Fibroblast of the conjunctiva (primary cell): ENCODE measurements at regions not wholly inside any gene's neighbourhood (a gene's known extent, or its start where the extent isn't known, plus 50 kb on each side); places are given as distances from the start of the nearest gene placed in this dataset.
A peak's percentile ranks its signal among the peaks of the same experiment; 100 is the strongest.
"Not testable (repeated sequence)": the region's sequence is repeated elsewhere in the genome, so short reads cannot be mapped to it uniquely, and the experiment has no call there.

Experiments used
- DNase-seq: peaks from one replicate; pipeline ENCODE4 v3.0.0-alpha.2; 2010; ENCODE audit warnings: low read depth

DNA sequence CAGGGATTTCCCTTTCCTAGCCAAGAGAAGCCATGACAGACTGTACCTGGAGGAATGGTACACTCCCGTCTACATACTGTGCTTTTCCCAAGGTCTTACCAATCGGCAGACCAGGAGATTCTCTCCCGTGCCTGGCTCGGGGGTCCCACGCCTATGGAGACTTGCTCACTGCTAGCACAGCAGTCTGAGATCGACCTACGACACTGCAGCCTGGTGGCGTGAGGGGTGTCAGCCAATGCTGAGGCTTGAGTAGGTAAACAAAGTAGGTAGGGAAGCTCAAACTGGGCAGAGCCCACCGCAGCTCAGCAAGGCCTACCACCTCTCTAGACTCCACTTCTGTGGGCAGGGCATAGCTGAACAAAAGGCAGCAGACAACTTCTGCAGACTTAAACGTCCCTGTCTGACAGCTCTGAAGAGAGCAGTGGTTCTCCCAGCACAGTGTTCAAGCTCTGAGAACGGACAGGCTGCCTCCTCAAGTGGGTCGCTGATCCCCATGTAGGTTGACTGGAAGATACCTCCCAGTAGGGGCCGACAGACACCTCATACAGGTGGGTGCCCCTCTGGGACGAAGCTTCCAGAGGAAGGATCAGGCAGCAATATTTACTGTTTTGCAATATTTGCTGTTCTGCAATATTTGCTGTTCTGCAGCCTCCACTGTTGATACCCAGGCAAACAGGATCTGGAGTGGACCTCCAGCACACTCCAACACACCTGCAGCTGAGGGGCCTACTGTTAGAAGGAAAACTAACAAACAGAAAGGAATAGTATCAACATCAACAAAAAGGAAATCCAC is 270.4 kb upstream of the TLE3 start:
- not testable (repeated sequence) for DNase-seq

DNA sequence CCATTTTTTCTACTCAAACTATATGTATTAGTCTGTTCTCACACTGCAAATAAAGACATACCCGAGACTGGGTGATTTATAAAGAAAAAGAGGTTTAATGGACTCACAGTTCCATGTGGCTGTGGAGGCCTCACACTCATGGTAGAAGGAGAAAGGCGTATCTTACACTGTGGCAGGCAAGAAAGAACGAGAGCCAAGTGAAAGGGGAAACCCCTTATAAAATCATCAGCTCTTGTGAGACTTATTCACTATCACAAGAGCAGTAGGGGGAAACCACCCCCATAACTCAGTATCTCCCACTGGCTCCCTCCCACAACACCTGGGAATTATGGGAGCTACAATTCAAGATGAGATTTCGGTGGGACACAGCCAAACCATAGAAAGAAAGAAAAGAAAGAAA is 266.3 kb upstream of the TLE3 start:
- not testable (repeated sequence) for DNase-seq

DNA sequence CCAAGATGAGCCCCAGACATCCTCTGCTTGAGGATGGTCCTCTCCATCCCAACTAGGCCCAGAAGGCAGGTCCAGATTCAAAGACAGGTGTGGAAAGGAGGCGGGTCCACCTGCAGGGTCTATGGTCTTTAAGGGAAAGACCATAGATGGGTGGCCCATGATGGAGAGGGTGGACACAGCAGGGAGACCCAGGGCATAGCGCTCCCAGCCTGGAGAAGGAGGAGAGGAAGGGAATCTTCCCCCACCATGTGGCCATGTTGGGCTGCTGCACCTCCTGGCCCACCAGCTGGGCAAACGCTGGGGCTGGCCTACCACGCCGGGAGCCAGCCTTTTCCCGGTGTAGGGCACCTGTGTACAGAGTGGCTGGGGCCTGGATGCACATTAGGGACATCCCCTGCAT is 265.2 kb upstream of the TLE3 start:
- DNase-seq, result peak; percentile 22

DNA sequence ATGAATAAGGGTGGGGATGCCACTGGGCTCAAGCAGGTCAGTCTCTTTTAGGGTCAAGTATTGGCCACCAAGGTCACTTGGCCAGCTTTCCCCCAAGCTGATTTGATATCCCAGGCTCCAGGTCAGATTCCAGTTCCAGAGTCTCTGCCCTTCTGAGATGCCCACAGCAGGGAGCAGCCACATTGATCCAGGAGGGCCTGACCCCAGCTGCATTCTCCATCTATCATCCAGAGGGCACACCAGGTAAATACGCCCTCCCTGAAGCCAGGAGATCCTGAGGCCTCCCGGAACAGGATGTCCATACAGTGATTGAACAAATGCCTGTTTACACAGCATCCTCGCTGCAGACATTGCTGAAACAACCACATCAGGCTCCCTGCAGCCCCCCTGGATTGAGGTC is 264.6 kb upstream of the TLE3 start:
- DNase-seq, result no peak

DNA sequence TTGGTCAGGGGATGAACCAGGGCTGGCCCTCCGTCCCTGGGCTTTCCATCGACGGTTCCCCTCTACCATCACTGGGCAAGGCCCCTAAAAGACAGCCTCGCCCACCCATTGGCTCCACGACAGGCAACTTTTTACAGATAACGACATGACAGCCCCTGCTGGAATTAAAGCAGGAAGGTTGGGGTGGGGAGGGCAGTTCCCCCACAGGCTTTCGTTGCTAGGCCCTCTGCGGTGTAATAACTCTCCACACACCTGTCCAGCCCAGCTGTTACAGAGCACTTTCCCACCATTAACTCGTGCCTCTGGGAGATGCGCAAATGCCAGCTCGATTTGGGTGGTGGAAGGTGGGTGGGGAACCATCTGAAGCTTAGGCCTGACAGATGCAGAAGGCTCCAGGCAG is 264.2 kb upstream of the TLE3 start:
- DNase-seq, result no peak

DNA sequence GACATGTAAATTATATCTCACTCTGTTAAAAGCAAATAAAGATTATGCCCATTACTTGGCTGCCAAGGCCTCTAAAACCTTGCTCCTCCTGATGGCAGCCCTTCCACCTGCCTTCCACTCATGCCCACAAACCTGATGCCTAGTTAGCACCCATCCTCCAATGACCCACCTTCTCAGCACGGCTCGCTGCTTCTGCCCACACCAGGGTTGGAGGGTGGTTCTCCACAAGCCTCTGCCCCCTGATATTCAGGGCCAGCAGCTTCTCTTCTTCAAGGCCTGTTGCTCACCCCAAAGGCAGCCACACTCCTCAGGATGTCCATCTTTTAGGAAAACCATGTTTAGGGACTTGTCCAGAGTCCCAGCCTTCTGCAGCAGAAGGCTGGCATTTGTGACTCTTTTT is 263.4 kb upstream of the TLE3 start:
- DNase-seq, result no peak

DNA sequence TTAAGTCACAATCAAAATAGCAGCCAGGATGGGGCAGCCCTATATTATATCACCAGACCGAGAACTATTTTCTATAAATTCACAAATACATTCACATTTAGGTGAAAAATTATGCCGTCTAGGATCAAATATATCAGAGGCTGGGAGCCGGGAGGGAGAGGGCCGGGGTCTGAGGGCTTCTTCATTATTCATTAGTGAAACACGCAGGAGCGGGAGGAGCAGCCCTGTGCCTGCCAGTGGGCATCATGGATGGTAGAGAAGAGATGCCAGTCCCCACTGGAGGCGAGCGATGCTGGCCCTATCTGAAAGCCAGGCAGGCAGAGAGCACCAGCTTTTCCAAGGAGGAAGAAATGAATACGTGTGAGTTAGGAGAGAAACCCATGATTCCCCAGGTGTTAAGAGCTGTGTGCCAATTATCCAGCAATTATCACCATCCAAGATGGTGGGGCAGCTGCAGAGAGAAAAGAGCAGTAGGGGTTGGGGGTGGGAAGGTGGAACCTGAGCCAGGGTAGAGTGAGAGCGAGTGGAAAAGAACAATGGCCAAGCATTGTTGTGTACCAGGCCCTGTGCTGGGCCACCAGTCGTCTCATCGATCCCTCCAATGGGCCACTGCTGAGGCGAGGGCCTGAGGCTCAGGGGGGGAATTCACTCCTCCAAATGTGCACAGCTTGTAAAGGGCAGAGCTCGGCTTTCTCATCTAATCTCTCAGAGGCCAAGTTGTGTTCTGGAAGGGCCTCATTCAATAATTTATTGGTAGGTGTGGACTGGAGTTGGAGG is 261.3 kb upstream of the TLE3 start:
- DNase-seq, result no peak

DNA sequence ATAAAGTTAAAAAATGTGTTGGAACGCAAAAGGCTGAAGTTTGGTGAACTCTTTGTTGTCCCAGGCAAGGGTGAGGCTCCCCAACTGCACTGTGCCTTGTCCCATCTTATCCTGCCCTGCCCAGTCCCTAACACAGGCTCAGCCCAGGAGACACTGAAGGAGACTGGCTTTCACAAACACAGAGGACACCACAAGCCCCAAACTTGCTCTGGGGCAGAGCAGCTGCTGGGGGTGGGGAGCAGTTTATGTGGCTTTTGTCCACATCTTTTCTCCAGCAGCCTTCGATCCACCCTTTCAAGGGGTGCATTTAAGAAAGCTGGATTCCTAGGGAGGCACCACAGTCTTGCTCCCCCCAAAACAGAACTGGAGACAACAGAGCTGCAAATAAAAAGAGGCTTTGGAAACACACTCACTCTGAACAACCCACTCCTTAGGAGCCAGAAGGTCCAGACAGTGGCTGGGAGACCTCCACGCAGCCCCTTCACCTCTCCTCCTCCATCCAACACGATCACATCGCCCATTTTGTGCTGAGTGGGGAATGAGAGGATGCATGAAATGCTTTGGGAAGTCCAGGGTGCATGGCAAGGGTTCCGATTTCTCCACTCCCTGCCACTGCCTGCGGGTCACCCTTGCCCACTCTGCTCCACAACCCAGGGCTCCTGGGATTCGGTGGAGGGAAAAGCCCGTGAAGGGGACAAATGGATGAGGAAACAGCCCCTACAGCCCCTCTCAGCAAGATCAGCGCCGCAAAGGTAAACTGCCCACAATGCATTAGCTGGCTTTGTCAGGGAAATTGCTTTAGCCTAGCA is 260.5 kb upstream of the TLE3 start:
- no peak for DNase-seq

DNA sequence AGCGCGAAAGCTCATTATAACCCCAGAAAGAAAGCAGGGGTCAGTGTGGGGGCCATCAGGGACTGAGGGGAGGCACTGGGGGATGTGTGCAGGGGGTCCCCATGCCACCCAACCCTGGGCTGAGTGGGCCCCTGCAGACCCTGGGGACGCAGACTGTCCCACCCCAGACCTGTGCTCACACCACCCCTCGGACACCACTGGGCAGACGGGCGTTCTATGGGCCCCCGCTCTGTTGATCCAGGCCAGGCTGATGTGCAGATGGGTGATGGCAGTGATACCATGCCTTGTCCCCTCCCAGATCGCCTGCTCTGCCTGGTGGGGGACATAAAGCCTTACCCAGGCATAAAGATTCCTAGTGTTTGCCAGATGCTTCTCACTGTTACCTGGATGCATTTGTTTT is 259.7 kb upstream of the TLE3 start:
- no peak for DNase-seq

DNA sequence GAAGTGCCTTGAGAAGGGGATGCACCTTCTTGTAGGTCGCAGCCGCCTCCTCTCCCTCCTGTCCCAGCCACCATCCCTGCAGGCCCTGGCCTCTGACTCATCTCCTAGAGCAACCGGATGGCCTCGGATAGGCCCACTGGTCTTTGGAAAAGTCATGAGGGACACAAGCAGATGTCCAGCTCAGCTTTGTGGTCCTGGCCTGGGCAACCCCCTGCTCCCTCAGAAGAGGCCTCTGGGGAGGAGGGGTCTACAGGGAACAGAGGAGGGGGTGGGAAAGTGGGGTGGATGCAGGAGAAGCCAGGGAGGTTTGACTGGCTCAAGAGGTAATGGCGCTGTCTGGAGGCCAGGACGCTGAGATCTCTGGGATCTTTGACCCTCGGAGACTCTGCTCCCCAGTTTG is 259.2 kb upstream of the TLE3 start:
- no peak for DNase-seq

DNA sequence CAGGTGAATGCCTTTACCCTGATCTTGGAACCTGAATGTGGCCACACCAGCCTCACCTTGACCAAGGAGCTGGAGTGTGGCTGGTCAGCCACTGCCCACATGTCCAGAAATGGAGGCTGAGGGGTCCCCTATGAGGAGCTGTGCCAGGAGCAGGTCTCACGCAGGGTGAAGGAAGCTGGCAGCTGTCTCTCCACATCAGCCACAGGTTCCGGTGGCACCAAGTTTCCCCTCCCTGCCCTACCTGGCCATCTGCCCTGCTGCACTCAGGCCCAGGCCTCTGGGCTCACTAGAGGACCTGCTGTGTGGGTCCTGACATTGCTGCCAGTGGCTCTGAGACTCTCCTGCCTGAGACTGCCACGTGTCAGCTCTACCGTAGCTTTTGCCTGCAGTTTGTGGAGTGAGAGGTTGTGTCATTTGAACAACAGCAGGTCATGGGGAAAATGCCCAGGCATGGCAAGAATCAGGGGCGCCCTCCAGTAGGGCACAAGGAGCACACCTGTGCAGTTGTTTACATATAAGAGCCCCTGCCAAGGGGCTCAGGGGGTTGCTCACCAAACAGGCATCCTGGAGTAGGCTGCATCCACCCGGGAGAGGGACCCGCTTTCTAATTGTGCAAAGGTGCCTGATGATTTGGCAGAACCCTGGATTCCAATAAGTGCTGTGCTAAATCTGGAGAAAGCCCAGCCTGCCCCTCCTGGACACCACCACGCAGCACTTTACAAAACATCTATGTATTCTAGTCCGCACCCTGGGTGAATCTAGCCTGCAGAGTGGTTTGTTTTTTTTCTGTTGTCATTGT is 258.5 kb upstream of the TLE3 start:
- DNase-seq, result no peak

DNA sequence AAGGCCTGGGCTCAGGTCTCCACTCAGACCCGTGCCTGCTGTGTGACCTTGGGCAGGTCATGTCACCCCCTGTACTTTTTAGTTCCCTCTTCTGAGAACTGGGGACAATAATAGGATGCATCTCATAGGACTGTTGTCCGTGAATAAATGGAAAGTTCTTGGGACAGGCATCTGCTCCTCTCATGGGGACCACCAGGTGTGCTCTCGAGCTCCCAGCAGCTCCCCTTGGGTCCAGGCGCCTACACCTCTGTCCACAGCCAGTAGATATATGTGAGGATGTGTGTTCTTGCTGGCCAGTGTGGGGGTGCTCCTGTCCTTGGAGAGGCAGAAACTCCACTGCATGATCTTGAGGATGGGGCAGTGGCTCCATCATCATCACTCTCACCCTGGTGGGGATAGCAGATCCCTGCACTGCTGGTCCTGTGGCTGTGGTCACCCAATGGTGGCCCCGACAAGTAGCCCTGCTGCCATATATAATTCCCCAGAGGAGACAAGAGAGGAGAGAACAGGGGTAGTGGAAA is 257.6 kb upstream of the TLE3 start:
- DNase-seq, result no peak

DNA sequence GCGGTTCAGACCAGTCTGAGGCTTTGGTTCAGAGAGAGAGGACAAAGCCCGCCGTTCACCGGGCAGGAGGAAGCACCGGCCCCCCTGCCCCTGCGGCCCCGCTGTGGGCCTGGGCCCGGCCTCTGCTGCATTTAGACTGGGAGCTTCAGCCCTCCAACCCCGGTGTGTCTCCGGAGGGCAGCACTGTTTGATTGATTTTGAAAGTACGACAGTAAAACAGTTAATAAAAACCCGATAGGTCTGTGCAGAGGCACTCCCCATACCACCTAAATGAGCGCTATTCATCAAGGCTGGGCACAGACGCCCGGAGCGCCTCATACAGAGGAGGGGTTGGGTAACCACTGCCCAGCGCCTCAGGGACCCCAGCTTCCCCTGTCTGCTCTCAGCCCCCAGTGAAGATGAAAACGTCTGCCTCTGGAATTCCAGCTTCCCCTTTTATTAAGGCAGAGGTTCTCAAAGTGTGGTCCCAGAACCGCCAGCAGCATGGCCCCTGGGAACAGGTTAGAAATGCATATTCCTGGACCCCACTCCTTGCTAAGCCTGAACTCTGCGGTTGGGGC is 256.7 kb upstream of the TLE3 start:
- no peak for DNase-seq

DNA sequence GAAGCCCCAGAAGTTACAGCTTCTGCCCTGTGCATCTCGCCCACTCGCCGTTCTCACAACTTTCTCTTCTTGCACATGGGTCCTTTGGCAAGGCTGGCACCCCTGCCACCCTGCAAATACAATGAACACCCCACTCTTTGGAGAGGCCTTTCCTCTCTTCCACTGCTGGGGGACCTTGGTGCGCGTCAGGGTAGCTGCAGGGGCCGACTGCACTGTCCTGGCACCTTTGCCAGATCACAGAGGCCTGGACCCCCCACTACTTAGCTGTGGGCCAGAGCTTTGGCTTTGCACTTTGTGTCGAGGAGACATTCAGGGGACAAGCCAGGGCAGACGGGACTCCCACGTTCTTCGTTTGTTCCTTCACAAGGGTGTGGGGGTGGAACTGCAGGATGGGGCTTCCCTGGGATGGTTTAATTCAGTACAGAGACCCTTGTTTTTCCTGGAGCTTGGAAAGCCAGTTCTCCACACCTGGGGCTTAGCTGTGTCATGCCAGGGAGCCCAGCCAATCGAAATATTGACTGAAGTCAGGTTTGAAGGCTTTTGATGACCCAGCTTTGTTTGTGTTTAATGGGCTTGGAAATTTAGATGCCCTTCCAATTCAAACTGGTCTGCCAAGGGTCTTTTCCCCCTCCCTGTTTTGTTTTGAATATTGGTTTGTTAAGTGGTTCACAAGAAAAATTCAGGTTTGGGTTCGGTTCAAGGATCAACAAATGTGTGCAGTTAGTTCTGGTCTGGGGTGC is 256.1 kb upstream of the TLE3 start:
- no peak for DNase-seq

DNA sequence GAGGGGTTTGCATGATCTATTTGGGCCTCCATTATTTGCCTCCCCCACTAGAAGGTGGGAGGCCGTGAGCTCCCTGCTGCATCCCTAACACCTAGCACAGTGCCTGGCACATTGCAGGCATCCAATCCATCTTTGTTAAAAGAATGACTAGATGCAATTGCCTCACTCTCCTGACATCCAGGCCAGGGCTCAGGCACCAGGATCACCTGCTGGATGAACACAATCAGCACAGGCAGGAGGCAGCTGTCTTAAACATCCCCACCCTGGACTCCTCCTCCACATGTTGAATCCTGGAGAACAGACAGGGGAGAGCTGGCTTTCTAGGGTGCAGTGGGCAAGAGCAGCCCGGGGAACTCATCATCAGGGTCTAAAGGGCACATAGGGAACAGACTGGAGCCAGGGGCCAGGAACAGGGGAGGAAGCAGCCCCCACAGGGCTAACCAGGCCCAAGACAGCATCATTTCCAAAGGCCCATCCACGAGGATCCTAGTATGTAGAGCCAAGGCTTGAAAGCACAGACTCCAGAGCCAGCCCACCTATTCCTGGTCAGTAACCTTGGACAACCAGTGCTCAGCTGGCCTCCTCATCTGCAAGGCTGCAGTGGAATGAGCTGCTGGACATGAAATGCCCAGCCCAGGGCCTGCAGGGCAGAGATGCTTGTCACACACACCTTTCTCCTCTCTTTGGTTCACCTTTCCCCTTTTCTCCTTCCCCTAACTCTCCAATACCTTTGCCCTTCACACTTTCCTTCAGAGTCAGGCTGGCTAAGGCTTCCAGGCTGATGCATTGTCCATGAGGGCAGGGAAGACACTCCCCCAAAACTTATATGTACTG is 254.4 kb upstream of the TLE3 start:
- DNase-seq, result no peak

DNA sequence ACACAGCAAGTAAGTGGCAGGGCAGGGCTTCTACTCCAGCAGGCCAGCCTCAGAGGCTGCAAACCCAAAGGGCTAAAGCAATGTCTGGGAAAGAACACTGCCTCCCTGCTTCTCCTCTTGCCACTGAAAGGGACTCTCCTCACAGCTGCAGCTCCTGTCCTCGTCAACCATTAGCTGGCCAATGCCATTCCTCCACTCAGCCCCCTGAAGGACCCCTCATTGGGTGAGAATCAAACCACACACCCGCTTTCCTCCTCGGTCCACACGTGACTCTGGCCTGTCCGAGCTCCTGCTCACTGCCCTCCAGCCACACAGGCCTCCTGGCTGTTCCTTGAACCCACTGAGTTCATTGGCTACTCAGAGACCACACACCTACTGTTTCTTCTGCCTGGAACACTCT is 253.7 kb upstream of the TLE3 start:
- DNase-seq, result no peak

DNA sequence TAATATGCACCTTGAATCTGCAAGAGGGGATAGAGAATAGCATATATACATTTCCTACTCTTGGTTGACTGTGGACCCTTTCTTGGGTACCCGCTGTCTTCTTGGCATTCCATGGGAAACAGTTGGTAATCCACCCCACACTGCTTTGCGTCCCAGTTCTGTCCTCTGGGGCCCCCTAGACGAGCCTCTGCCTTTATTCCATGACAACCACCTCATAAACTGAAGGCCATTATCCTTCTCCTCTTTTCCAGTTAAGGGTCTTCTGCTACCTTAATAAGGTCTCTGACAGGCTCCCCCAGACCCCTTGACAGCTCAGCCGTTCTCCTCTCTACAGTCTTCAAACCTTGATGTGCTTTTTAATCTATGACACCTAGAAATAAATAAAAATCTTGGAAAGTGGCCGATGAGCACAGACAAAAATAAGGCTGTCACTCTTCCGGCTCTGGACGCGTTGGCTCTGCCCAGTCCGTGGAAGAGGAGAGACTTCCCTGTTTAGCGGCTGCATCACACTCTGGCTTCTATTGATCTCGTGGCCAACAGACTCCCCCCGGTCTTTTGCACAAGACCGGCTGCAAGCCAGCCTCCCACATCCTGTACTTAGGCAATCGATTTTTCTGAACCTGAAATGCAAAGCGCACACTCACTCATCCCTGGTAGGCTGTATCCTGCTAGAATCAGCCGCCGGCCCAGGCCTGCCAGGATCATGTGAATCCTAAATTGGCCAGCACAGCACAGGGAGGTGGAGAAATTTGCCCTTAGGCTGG is 251.0 kb upstream of the TLE3 start:
- no peak for DNase-seq

DNA sequence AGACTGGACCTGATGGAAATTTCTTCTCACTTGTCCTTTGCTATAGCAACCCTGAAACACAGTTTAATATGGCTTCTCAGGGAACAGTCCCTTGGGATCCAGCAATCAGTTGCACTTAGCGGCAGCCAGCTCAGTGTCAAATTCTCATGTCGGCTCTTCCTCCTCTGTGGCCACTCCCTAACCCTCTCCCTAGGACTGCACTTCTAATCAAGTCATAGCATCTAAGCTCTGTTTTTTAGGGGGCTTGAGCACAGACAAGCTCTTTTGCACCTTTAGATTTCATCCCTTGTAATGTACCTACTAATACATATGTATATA is 250.5 kb upstream of the TLE3 start:
- DNase-seq, result no peak
